Fibroblast of the aortic adventitia (primary cell): ENCODE measurements at regions not wholly inside any gene's neighbourhood (a gene's known extent, or its start where the extent isn't known, plus 50 kb on each side); places are given as distances from the start of the nearest gene placed in this dataset.

Experiments
- DNase-seq: peaks from one replicate; pipeline ENCODE4 v3.0.0-alpha.2; 2010; ENCODE audit warnings: low read depth
- H3K4me3 ChIP-seq: 2 replicates; pipeline ENCODE4 v1.5.1; 2011; ENCODE audit warnings: low read depth, mild to moderate bottlenecking, control low read depth, low read length, moderate library complexity
- TF ChIP-seq, protein P1 (sequence below): IDR thresholded peaks from 2 replicates; pipeline ENCODE4 v1.5.1; 2011; ENCODE audit warnings: mild to moderate bottlenecking, low read length, control low read depth, inconsistent platforms; ENCODE audit not compliant: insufficient read depth

DNA sequence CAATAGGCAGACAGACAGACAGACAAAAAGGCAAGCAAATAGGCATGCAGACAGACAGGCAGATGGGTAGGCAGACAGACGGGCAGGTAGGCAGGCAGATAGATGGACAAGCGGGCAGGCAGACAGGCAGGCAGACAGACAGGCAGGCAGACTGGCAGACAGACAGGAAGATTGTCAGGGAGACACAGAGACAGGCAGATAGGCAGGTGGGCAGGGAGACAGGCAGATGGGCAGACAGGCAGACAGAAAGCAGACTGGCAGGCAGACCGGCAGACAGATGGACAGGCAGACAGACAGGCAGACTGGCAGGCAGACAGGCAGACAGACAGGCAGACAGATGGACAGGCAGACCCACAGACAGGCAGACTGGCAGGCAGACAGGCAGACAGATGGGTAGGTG, 70.3 kb upstream of the MYL10 start:
- DNase-seq: no peak
- TF ChIP-seq, protein P1, sequence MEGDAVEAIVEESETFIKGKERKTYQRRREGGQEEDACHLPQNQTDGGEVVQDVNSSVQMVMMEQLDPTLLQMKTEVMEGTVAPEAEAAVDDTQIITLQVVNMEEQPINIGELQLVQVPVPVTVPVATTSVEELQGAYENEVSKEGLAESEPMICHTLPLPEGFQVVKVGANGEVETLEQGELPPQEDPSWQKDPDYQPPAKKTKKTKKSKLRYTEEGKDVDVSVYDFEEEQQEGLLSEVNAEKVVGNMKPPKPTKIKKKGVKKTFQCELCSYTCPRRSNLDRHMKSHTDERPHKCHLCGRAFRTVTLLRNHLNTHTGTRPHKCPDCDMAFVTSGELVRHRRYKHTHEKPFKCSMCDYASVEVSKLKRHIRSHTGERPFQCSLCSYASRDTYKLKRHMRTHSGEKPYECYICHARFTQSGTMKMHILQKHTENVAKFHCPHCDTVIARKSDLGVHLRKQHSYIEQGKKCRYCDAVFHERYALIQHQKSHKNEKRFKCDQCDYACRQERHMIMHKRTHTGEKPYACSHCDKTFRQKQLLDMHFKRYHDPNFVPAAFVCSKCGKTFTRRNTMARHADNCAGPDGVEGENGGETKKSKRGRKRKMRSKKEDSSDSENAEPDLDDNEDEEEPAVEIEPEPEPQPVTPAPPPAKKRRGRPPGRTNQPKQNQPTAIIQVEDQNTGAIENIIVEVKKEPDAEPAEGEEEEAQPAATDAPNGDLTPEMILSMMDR: no peak
- H3K4me3 ChIP-seq: no peak overlapping the region

DNA sequence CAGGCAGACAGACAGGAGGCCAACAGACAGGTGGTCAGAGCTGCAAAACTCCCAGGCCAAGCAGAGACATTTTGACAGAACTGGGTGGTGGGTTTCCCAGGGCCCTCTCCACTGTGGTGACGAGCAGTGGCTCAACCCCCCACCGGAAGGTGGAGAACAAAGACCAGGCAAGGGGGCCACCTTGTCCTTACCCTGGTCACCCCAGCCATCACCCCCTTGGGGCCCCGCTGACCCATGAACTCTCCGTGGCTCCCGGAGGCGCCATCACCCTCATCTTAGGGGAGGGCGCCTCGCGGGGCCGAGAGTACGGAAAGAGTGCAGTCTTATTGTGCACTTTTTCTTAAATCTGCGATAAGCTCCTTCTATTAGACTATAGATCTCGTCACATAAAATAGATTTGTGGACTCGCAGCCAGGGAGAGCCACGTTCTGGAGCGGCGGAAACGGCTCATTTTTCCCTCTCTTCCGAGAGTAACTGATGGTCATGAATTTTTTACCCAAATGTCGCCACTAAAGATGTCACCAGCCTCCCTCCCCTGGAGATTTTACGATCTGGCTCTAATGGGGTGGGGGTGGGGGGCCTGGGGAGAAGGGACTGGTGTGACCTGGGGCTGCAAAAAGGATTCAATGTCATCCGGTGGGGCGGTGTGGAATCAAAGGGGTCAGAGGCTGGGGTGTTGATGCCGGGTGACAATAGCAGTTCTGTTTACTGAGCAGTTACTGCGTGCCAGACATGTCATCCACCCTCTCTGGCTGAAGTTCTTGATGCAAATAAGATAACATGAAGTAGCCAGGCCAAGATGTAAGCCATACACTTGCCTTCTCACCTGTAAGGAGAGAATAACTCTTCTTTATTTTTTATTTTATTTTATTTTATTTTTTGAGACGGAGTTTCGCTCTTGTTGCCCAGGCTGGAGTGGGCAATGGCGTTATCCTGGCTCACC, 71.1 kb upstream of the MYL10 start:
- TF ChIP-seq, protein P1: no peak
- H3K4me3 ChIP-seq: no peak overlapping the region
- DNase-seq: no peak

- H3K4me3 ChIP-seq: no peak overlapping the region
- DNase-seq: no peak
Observed at GRCh38 chr7:101701153-101701794, 72.2 kb upstream of the MYL10 start.

DNA sequence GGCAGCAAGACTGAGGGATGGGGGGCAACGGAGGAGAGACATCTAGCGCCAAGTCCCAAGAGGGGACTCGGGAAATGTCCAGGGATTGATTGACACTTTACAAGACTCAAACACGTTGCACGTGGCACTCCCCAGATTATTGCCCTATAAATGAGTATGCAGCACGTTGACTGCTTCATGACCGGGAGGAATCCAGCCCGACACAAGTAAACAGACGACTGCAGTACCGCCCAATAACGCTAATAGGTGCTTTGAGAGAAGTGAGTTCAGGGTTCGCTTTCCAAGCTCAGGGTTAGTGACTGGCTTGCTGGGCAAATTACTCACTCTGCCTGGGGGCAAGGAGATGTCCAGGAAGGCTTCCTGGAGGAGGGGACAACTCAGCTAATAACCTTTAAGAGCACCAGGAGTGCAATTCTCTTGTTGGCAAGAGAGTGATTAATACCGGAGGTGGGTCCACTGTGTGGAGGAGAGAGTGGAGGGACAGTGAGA, 73.3 kb upstream of the MYL10 start:
- DNase-seq: no peak
- TF ChIP-seq, protein P1: no peak
- no peak overlapping the region for H3K4me3 ChIP-seq

More at GRCh38 chr7:101701153-101701794, 72.2 kb upstream of the MYL10 start:
- TF ChIP-seq, protein P1: no peak

GRCh38 chr7:101705331-101705730, 76.2 kb upstream of the MYL10 start:
- TF ChIP-seq, protein P1: no peak
- peak; percentile 6 for DNase-seq
- no peak overlapping the region for H3K4me3 ChIP-seq

GRCh38 chr7:101707587-101707986, 78.5 kb upstream of the MYL10 start:
- no peak for DNase-seq
- TF ChIP-seq, protein P1: no peak
- no peak overlapping the region for H3K4me3 ChIP-seq
